ENCODE measurements at regions not wholly inside any gene's neighbourhood (a gene's known extent, or its start where the extent isn't known, plus 50 kb on each side); places are given as distances from the start of the nearest gene placed in this dataset.

GRCh38 chr1:67983867-67984266 lies 66.6 kb downstream of the DIRAS3 start:
- TF ChIP-seq POLR2A (IDR thresholded peaks at IDR 0.05) (no peak), CTCF (IDR thresholded peaks at IDR 0.05) (no peak)
